ENCODE measurements at regions not wholly inside any gene's neighbourhood (a gene's known extent, or its start where the extent isn't known, plus 50 kb on each side); places are given as distances from the start of the nearest gene placed in this dataset.

GRCh38 chr4:123034023-123034422, 111.6 kb upstream of the NUDT6 start:
- no peaks in the 10 kb centered on the region for H3K9me3 Mint-ChIP-seq
- H3K4me3 Mint-ChIP-seq: no peak overlapping the region
- intact Hi-C loops (cut with micrococcal nuclease): no loop called here
- no peaks in the 10 kb centered on the region for H3K4me1 Mint-ChIP-seq (ENCODE audit: low read depth)
- H3K27me3 Mint-ChIP-seq (ENCODE audit: low read depth): no peaks in the 10 kb centered on the region
- H3K36me3 Mint-ChIP-seq (ENCODE audit: low read depth): peaks cover 21% of the 10 kb centered on the region
- CTCF ChIA-PET: no interaction called here
- H3K27ac Mint-ChIP-seq: no peak overlapping the region
- no peak for DNase-seq

DNA sequence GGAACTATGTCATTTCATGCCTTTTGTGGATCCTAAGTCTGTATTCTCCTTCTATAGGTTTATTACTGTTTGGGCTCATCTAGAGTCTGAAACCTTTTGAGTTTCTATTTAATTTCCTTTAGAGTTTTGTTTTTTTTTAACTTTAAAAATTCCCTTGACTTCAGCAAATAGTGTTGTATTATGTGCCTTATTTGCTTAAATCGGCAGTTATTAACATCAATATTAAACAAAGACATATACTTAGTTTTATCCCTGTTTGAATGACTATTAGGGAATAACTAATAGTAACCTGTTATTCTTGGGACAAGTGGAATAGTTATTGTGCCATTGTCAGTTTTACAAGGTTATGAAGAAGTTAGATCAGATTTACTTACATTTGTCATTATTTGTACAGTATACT, 112.8 kb upstream of the NUDT6 start:
- no peak for DNase-seq
- CTCF ChIA-PET: no interaction called here
- Mint-ChIP-seq H3K9me3 (no peaks in the 10 kb centered on the region), H3K27ac (no peak overlapping the region), H3K27me3 (ENCODE audit: low read depth) (no peaks in the 10 kb centered on the region), H3K4me3 (no peak overlapping the region), H3K4me1 (ENCODE audit: low read depth) (no peaks in the 10 kb centered on the region), H3K36me3 (ENCODE audit: low read depth) (peaks cover 22% of the 10 kb centered on the region)
- intact Hi-C loops (cut with micrococcal nuclease): no loop called here

- no peak for DNase-seq
- H3K9me3 Mint-ChIP-seq: peaks cover 11% of the 10 kb centered on the region
- peaks cover 3% of the 10 kb centered on the region for H3K4me1 Mint-ChIP-seq (ENCODE audit: low read depth)
- H3K36me3 Mint-ChIP-seq (ENCODE audit: low read depth): peaks cover 36% of the 10 kb centered on the region
- H3K27me3 Mint-ChIP-seq (ENCODE audit: low read depth): no peaks in the 10 kb centered on the region
- no peak overlapping the region for H3K27ac Mint-ChIP-seq
- CTCF ChIA-PET: no interaction called here
- intact Hi-C loops (cut with micrococcal nuclease): no loop called here
- H3K4me3 Mint-ChIP-seq: no peak overlapping the region
Observed at GRCh38 chr4:123037804-123038203, 115.4 kb upstream of the NUDT6 start.

DNA sequence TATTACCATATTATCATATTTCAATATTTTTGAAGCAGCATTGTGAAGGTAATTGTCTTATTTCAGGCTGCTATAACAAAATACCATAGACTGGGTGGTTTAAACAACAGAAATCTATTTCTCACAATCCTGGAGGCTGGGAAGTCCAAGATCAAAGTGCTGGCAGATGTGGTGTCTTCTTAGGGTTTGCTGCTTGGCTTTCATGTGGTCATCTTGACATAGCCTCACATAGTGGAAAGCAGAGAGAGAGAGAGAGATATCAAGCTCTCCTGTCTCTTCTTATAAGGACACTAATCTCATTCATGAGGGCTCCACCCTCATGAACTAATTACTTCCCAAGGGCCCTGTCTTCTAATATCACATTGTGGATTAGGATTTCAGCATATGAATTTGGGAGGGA, 119.7 kb upstream of the NUDT6 start:
- no peak overlapping the region for H3K4me3 Mint-ChIP-seq
- no peak for DNase-seq
- intact Hi-C loops (cut with micrococcal nuclease): no loop called here
- H3K4me1 Mint-ChIP-seq (ENCODE audit: low read depth): peaks cover 3% of the 10 kb centered on the region
- peaks cover 55% of the 10 kb centered on the region for H3K36me3 Mint-ChIP-seq (ENCODE audit: low read depth)
- CTCF ChIA-PET: no interaction called here
- no peak overlapping the region for H3K27ac Mint-ChIP-seq
- peaks cover 24% of the 10 kb centered on the region for H3K9me3 Mint-ChIP-seq
- no peaks in the 10 kb centered on the region for H3K27me3 Mint-ChIP-seq (ENCODE audit: low read depth)

DNA sequence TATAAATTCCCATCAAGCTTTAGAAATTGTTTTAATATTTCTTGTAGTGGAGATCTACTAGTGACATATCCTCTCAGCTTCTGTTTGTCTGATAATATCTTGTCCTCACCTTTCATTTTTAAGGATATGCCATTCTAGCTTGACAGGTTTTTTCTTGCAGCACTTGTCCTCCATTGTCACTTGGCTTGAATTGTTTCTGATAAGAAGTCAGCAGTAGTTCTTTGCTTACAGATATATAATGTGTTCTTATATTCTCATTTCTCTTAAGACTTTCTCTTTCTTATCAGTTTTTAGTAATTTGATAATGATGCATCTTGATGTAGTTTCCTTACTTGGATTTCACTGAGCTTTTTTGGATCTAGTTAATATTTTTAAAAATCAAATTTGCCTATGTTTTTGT, 120.6 kb upstream of the NUDT6 start:
- H3K4me1 Mint-ChIP-seq (ENCODE audit: low read depth): peaks cover 3% of the 10 kb centered on the region
- H3K36me3 Mint-ChIP-seq (ENCODE audit: low read depth): peaks cover 61% of the 10 kb centered on the region
- no peak overlapping the region for H3K4me3 Mint-ChIP-seq
- H3K27me3 Mint-ChIP-seq (ENCODE audit: low read depth): no peaks in the 10 kb centered on the region
- intact Hi-C loops (cut with micrococcal nuclease): no loop called here
- peaks cover 28% of the 10 kb centered on the region for H3K9me3 Mint-ChIP-seq
- DNase-seq: no peak
- H3K27ac Mint-ChIP-seq: peak overlapping the region; percentile 0
- CTCF ChIA-PET: no interaction called here

DNA sequence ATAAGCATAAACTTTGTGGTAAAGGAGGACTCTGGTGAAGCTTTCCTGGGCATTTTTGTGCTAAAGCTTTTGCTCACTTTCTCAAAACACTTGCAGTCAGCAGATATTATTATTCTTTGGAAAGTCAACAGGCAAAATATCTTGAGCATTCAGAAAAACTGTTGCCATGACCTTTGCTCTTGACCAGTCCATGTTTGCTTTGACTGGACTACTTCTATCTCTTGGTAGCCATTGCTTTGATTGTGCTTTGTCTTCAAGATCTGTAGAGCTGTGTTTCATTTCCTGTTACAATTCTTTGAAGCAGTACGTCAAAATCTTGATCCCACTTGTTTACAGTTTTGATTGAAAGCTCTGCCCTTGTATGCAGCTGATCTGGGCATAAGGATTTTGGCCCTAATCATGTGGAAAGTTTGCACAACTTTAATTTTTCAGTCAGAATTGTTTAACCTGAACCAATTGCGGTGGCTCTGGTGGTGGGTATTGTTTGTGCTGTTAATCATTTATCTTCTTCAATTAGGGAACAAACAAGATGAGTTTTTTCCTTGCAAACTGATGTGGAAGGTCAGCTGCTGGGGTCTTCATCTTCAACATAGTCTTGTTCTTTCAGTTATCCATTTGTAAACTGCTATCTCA, 121.5 kb upstream of the NUDT6 start:
- H3K36me3 Mint-ChIP-seq (ENCODE audit: low read depth): peaks cover 65% of the 10 kb centered on the region
- no peak overlapping the region for H3K4me3 Mint-ChIP-seq
- intact Hi-C loops (cut with micrococcal nuclease): no loop called here
- H3K27ac Mint-ChIP-seq: no peak overlapping the region
- H3K27me3 Mint-ChIP-seq (ENCODE audit: low read depth): no peaks in the 10 kb centered on the region
- CTCF ChIA-PET: no interaction called here
- DNase-seq: no peak
- peaks cover 3% of the 10 kb centered on the region for H3K4me1 Mint-ChIP-seq (ENCODE audit: low read depth)
- peaks cover 36% of the 10 kb centered on the region for H3K9me3 Mint-ChIP-seq

GRCh38 chr4:123046096-123046495, 123.7 kb upstream of the NUDT6 start:
- Mint-ChIP-seq H3K27ac (no peak overlapping the region), H3K4me3 (no peak overlapping the region), H3K9me3 (peaks cover 45% of the 10 kb centered on the region), H3K27me3 (ENCODE audit: low read depth) (no peaks in the 10 kb centered on the region), H3K36me3 (ENCODE audit: low read depth) (peaks cover 68% of the 10 kb centered on the region), H3K4me1 (ENCODE audit: low read depth) (peaks cover 3% of the 10 kb centered on the region)
- intact Hi-C loops (cut with micrococcal nuclease): no loop called here
- CTCF ChIA-PET: no interaction called here
- DNase-seq: no peak

DNA sequence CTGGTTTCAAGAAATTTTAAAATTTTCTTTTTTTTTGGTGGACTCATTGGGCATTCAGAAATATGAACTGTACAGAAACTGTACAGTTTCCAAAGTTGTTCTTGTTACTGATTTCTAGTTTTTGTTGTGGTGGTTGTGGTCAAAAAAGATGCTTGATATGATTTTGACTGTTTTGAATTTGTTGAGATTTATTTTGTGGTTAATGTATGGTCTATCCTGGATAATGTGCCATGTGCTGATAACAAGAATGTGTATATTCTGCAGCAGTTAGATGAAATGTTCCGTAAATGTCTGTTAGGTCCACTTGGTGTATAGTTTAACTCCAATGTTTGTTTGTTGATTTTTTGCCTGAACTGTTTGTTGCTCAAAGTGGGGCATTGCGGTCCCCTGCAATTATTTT, 127.6 kb upstream of the NUDT6 start:
- Mint-ChIP-seq H3K4me1 (ENCODE audit: low read depth) (no peaks in the 10 kb centered on the region), H3K36me3 (ENCODE audit: low read depth) (peaks cover 68% of the 10 kb centered on the region), H3K4me3 (no peak overlapping the region), H3K27me3 (ENCODE audit: low read depth) (no peaks in the 10 kb centered on the region), H3K27ac (no peak overlapping the region), H3K9me3 (peaks cover 35% of the 10 kb centered on the region)
- intact Hi-C loops (cut with micrococcal nuclease): no loop called here
- CTCF ChIA-PET: interaction anchor here (0.7 kb wide), 1 partner anchor 335 kb away, joined by 3 read pairs; no protein-coding TSS in a partner anchor
- DNase-seq: no peak

DNA sequence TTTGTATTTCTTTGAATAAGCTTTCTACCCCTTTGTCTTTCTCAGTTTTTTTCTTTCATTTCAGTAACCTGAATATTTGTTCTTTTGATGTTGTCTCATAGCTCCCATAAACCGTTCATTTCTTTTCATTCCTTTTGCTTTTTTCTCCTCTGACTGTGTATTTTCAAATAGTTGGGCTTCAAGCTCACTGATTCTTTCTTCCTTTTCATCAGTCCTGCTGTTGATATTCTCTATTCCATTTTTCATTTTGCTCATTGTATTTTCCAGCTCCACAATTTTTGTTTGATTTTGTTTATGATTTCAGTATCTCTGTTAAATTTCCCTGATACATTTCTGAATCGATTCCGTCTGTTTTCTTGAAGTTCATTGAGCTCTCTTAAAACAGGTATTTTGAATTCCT, 129.6 kb upstream of the NUDT6 start:
- H3K4me1 Mint-ChIP-seq (ENCODE audit: low read depth): no peaks in the 10 kb centered on the region
- H3K27ac Mint-ChIP-seq: no peak overlapping the region
- H3K4me3 Mint-ChIP-seq: no peak overlapping the region
- DNase-seq: no peak
- peaks cover 30% of the 10 kb centered on the region for H3K9me3 Mint-ChIP-seq
- no peaks in the 10 kb centered on the region for H3K27me3 Mint-ChIP-seq (ENCODE audit: low read depth)
- CTCF ChIA-PET: interaction anchor here (0.6 kb wide), 1 partner anchor 78 kb away, joined by 3 read pairs; no protein-coding TSS in a partner anchor
- intact Hi-C loops (cut with micrococcal nuclease): no loop called here
- H3K36me3 Mint-ChIP-seq (ENCODE audit: low read depth): peaks cover 64% of the 10 kb centered on the region

- intact Hi-C loops (cut with micrococcal nuclease): no loop called here
- Mint-ChIP-seq H3K4me1 (ENCODE audit: low read depth) (no peaks in the 10 kb centered on the region), H3K9me3 (peaks cover 21% of the 10 kb centered on the region), H3K36me3 (ENCODE audit: low read depth) (peaks cover 57% of the 10 kb centered on the region), H3K27me3 (ENCODE audit: low read depth) (no peaks in the 10 kb centered on the region), H3K27ac (no peak overlapping the region), H3K4me3 (no peak overlapping the region)
- CTCF ChIA-PET: interaction anchor here (0.6 kb wide), 1 partner anchor 627 kb away, joined by 5 read pairs; no protein-coding TSS in a partner anchor
- no peak for DNase-seq
Observed at GRCh38 chr4:123055943-123056342, 133.5 kb upstream of the NUDT6 start.

DNA sequence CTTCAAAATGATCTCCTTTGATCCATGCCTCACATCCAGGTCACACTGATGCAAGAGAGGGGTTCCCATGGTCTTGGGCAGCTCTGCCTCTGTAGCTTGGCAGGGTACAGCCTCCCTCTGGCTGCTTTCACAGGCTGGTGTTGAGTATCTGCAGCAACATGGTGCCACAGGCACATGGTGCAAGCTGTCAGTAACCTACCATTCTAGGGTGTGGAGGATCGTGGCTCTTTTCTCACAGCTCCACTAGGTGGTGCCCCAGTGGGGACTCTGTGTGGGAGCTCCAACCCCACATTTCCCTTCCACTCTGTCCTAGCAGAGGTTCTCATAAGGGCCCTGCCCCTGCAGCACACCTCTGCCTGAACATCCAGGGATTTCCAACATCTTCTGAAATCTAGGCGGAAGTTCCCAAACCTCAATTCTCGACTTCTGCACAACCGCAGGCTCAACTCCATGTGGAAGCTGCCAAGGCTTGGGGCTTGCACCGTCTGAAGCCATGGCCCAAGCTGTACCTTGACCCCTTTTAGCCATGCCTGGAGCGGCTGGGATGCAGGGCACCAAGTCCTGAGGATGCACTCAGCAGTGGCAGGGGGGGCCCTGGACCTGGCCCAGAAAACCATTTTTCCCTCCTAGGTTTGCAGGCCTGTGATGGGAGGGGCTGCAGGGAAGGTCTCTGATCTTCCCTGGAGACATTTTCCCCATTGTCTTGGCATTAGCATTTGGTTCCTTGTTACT, 137.8 kb upstream of the NUDT6 start:
- no peak for DNase-seq
- intact Hi-C loops (cut with micrococcal nuclease): no loop called here
- Mint-ChIP-seq H3K27ac (no peak overlapping the region), H3K4me3 (no peak overlapping the region), H3K9me3 (peaks cover 11% of the 10 kb centered on the region), H3K4me1 (ENCODE audit: low read depth) (no peaks in the 10 kb centered on the region), H3K27me3 (ENCODE audit: low read depth) (no peaks in the 10 kb centered on the region), H3K36me3 (ENCODE audit: low read depth) (peaks cover 39% of the 10 kb centered on the region)
- CTCF ChIA-PET: no interaction called here

- Mint-ChIP-seq H3K4me3 (no peak overlapping the region), H3K27me3 (ENCODE audit: low read depth) (no peaks in the 10 kb centered on the region), H3K9me3 (peaks cover 2% of the 10 kb centered on the region), H3K27ac (no peak overlapping the region), H3K36me3 (ENCODE audit: low read depth) (peaks cover 17% of the 10 kb centered on the region), H3K4me1 (ENCODE audit: low read depth) (no peaks in the 10 kb centered on the region)
- intact Hi-C loops (cut with micrococcal nuclease): no loop called here
- CTCF ChIA-PET: no interaction called here
- DNase-seq: no peak
Observed at GRCh38 chr4:123064390-123064789, 142.0 kb upstream of the NUDT6 start.

- no peaks in the 10 kb centered on the region for H3K4me1 Mint-ChIP-seq (ENCODE audit: low read depth)
- intact Hi-C loops (cut with micrococcal nuclease): no loop called here
- peaks cover 3% of the 10 kb centered on the region for H3K36me3 Mint-ChIP-seq (ENCODE audit: low read depth)
- H3K27ac Mint-ChIP-seq: no peak overlapping the region
- CTCF ChIA-PET: interaction anchor here (0.5 kb wide), 1 partner anchor 34 kb away, joined by 3 read pairs; no protein-coding TSS in a partner anchor
- no peaks in the 10 kb centered on the region for H3K27me3 Mint-ChIP-seq (ENCODE audit: low read depth)
- DNase-seq: no peak
- H3K4me3 Mint-ChIP-seq: no peak overlapping the region
- no peaks in the 10 kb centered on the region for H3K9me3 Mint-ChIP-seq
Observed at GRCh38 chr4:123068081-123068480, 145.7 kb upstream of the NUDT6 start.
